RWPE1 (cell line): ENCODE measurements at regions not wholly inside any gene's neighbourhood (a gene's known extent, or its start where the extent isn't known, plus 50 kb on each side); places are given as distances from the start of the nearest gene placed in this dataset.

Experiments used
- CTCF ChIA-PET: fragments of 350-600 bp; sonication (Branson Sonifier 250); formaldehyde crosslinking; extraction: SDS; loops from one replicate; lab custom pipeline; 2021; lab: Yijun Ruan, JAX
- POLR2A ChIA-PET: fragments of 400-600 bp; formaldehyde crosslinking; extraction: SDS; loops from one replicate; lab custom pipeline; 2020; ENCODE audit warnings: antibody characterized with exemption; ENCODE audit not compliant: low non-redundant PET; lab: Yijun Ruan, JAX
- DNase-seq: peaks from one replicate; pipeline ENCODE4 v3.0.0; 2012; ENCODE audit warnings: low spot score
- H3K27ac ChIP-seq: fragments of 450-650 bp; 2 replicates; pipeline ENCODE4 v1.5.1; 2017
- CTCF ChIP-seq: fragments of 450-650 bp; conservative IDR thresholded peaks from 2 replicates; pipeline ENCODE4 v1.5.1; 2017; ENCODE audit warnings: low read depth, mild to moderate bottlenecking

- POLR2A ChIA-PET, result no interaction called here
- CTCF ChIA-PET, result no interaction called here
- TF ChIP-seq CTCF, result no peak
- DNase-seq, result no peak
- no peak overlapping the region for H3K27ac ChIP-seq
Observed at GRCh38 chr3:66796343-66796742, 201.8 kb upstream of the KBTBD8 start.

- no peak for DNase-seq
- H3K27ac ChIP-seq, result no peak overlapping the region
- CTCF ChIA-PET, result no interaction called here
- no peak for TF ChIP-seq CTCF
- POLR2A ChIA-PET, result no interaction called here
Observed at GRCh38 chr3:66797889-66798560, 200.1 kb upstream of the KBTBD8 start.

- CTCF ChIA-PET, result no interaction called here
- H3K27ac ChIP-seq, result no peak overlapping the region
Observed at GRCh38 chr3:66800941-66801545, 197.1 kb upstream of the KBTBD8 start.

GRCh38 chr3:66803206-66803605 is 194.9 kb upstream of the KBTBD8 start:
- DNase-seq, result no peak
- TF ChIP-seq CTCF, result no peak
- ChIA-PET CTCF (no interaction called here), POLR2A (no interaction called here)
- no peak overlapping the region for H3K27ac ChIP-seq

More at GRCh38 chr3:66800941-66801545, 197.1 kb upstream of the KBTBD8 start:
- no peak for TF ChIP-seq CTCF
- no peak for DNase-seq
- POLR2A ChIA-PET, result no interaction called here

- ChIA-PET CTCF (interaction anchor here (0.6 kb wide), 1 partner anchor 244 kb away, joined by 5 read pairs; no protein-coding TSS in a partner anchor), POLR2A (no interaction called here)
- no peak for TF ChIP-seq CTCF
- no peak overlapping the region for H3K27ac ChIP-seq
- no peak for DNase-seq
Observed at GRCh38 chr3:66803721-66804695, 194.1 kb upstream of the KBTBD8 start.
